K562 (cell line): ENCODE measurements at regions not wholly inside any gene's neighbourhood (a gene's known extent, or its start where the extent isn't known, plus 50 kb on each side); places are given as distances from the start of the nearest gene placed in this dataset.

Experiments
- EP300 ChIP-seq: IDR thresholded peaks from 2 replicates; pipeline ENCODE4 v1.6.1; 2012; ENCODE audit warnings: low read length, improper control_type of control experiment
- ETV6 ChIP-seq, 3 experiments: fragments of 150-350 bp in 1 of 3; sonication (generic) in 1 of 3; formaldehyde crosslinking in 1 of 3; IDR thresholded peaks; 2 replicates each; pipeline versions ENCODE4 v1.6.1 to v1.8.0; 2014 to 2022; ENCODE audit warnings: borderline replicate concordance in 2 of 3, low read depth in 2 of 3, antibody characterized with exemption in 1 of 3, low read length in 1 of 3, mild to moderate bottlenecking in 1 of 3, missing genetic modification reagents in 1 of 3
- PCBP2 ChIP-seq: fragments of 200-400 bp; formaldehyde crosslinking; IDR thresholded peaks from 2 replicates; pipeline ENCODE4 v1.6.1; 2018; ENCODE audit warnings: low read length, low read depth, mild to moderate bottlenecking, moderate library complexity; ENCODE audit not compliant: poor library complexity, severe bottlenecking
- POLR3A ChIP-seq: IDR thresholded peaks from 2 replicates; pipeline ENCODE4 v1.6.1; 2011; ENCODE audit warnings: borderline replicate concordance, mild to moderate bottlenecking, moderate library complexity; ENCODE audit not compliant: insufficient read length, insufficient read depth; ENCODE audit errors: extremely low read depth
- RUNX1 ChIP-seq: sonication (generic); IDR thresholded peaks from 2 replicates; pipeline ENCODE4 v1.6.1; 2016; ENCODE audit warnings: antibody characterized with exemption, low read depth
- TAF1 ChIP-seq: IDR thresholded peaks from 2 replicates; pipeline ENCODE4 v1.6.1; 2011; ENCODE audit warnings: mild to moderate bottlenecking, low read length, moderate library complexity; ENCODE audit not compliant: insufficient read depth, control insufficient read depth, severe bottlenecking; ENCODE audit errors: extremely low read depth
- ZNF24 ChIP-seq: fragments of 450-650 bp; IDR thresholded peaks from 2 replicates; pipeline ENCODE4 v1.6.1; 2016
- ZNF263 ChIP-seq: sonication (generic); formaldehyde crosslinking; IDR thresholded peaks from 2 replicates; pipeline ENCODE4 v1.8.0; 2022; ENCODE audit warnings: mild to moderate bottlenecking, missing genetic modification reagents, borderline replicate concordance
- TF ChIP-seq, protein P1 (sequence below), 3 experiments: IDR thresholded peaks in 2 of 3; conservative IDR thresholded peaks in 1 of 3; 2 replicates each; pipeline ENCODE4 v1.5.1; 2011 to 2012; ENCODE audit warnings: low read length in 3 of 3, mild to moderate bottlenecking in 3 of 3, control low read depth in 2 of 3, improper control_type of control experiment in 1 of 3, inconsistent platforms in 1 of 3, low read depth in 1 of 3, mixed read lengths in 1 of 3, moderate library complexity in 1 of 3; ENCODE audit not compliant: insufficient read depth in 2 of 3
- TF ChIP-seq, protein P2 (sequence below), 2 experiments: fragments of 200-800 bp in 1 of 2; sonication (Bioruptor generic) in 1 of 2; sonication (generic) in 1 of 2; formaldehyde crosslinking in 1 of 2; IDR thresholded peaks in 1 of 2; conservative IDR thresholded peaks in 1 of 2; 2 replicates each; pipeline versions ENCODE4 v1.5.0 to v1.6.1; 2016 to 2020; ENCODE audit warnings: missing compliant biosample characterization in 1 of 2, missing genetic modification characterization in 1 of 2, missing genetic modification reagents in 1 of 2
- TF ChIP-seq, protein P3 (sequence below): fragments of 450-650 bp; IDR thresholded peaks from 2 replicates; pipeline ENCODE4 v1.6.1; 2016; ENCODE audit warnings: mild to moderate bottlenecking, moderate library complexity

DNA sequence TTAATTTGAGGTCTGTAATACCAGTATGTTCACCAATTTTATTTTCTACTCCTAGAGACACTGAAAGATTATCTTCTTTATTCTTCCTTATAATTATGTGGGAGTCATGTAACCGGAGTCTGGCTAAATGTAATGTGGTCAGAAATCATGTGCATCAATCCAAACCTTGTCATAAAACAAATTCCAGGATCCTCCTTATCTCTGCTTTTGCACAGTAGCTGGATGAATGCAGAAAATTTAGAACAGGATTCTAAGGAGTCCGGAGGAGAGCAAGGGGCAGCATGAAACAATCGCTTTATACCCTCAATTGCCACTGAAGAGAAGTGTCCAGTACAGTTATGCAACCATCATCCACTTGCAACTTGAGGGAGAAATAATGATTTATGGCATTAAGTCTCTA, 2674.7 kb upstream of the PCDH20 start:
- no peak for TF ChIP-seq PCBP2
- TF ChIP-seq EP300 = no peak
- TF ChIP-seq, protein P1, sequence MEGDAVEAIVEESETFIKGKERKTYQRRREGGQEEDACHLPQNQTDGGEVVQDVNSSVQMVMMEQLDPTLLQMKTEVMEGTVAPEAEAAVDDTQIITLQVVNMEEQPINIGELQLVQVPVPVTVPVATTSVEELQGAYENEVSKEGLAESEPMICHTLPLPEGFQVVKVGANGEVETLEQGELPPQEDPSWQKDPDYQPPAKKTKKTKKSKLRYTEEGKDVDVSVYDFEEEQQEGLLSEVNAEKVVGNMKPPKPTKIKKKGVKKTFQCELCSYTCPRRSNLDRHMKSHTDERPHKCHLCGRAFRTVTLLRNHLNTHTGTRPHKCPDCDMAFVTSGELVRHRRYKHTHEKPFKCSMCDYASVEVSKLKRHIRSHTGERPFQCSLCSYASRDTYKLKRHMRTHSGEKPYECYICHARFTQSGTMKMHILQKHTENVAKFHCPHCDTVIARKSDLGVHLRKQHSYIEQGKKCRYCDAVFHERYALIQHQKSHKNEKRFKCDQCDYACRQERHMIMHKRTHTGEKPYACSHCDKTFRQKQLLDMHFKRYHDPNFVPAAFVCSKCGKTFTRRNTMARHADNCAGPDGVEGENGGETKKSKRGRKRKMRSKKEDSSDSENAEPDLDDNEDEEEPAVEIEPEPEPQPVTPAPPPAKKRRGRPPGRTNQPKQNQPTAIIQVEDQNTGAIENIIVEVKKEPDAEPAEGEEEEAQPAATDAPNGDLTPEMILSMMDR (IDR thresholded peaks at IDR 0.05 in 2 of 3, conservative IDR thresholded peaks at IDR 0.05 in 1 of 3; ENCODE audit: insufficient read depth in 2 of 3, low read depth in 1 of 3, low read length in 3 of 3) = no peak
- TF ChIP-seq RUNX1 = no peak
- no peak for TF ChIP-seq TAF1
- TF ChIP-seq, protein P2, sequence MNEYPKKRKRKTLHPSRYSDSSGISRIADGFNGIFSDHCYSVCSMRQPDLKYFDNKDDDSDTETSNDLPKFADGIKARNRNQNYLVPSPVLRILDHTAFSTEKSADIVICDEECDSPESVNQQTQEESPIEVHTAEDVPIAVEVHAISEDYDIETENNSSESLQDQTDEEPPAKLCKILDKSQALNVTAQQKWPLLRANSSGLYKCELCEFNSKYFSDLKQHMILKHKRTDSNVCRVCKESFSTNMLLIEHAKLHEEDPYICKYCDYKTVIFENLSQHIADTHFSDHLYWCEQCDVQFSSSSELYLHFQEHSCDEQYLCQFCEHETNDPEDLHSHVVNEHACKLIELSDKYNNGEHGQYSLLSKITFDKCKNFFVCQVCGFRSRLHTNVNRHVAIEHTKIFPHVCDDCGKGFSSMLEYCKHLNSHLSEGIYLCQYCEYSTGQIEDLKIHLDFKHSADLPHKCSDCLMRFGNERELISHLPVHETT (CRISPR knock-in tag; conservative IDR thresholded peaks at IDR 0.05 in 1 of 2, IDR thresholded peaks at IDR 0.05 in 1 of 2) = no peak
- no peak for TF ChIP-seq POLR3A
- TF ChIP-seq ETV6 (IDR thresholded peaks at IDR 0.05; ENCODE audit: borderline replicate concordance in 1 of 2, low read depth in 2 of 2, low read length in 1 of 2) = no peak
- no peak for TF ChIP-seq ETV6 (CRISPR knock-in tag; IDR thresholded peaks at IDR 0.05; ENCODE audit: borderline replicate concordance)
- TF ChIP-seq, protein P3, sequence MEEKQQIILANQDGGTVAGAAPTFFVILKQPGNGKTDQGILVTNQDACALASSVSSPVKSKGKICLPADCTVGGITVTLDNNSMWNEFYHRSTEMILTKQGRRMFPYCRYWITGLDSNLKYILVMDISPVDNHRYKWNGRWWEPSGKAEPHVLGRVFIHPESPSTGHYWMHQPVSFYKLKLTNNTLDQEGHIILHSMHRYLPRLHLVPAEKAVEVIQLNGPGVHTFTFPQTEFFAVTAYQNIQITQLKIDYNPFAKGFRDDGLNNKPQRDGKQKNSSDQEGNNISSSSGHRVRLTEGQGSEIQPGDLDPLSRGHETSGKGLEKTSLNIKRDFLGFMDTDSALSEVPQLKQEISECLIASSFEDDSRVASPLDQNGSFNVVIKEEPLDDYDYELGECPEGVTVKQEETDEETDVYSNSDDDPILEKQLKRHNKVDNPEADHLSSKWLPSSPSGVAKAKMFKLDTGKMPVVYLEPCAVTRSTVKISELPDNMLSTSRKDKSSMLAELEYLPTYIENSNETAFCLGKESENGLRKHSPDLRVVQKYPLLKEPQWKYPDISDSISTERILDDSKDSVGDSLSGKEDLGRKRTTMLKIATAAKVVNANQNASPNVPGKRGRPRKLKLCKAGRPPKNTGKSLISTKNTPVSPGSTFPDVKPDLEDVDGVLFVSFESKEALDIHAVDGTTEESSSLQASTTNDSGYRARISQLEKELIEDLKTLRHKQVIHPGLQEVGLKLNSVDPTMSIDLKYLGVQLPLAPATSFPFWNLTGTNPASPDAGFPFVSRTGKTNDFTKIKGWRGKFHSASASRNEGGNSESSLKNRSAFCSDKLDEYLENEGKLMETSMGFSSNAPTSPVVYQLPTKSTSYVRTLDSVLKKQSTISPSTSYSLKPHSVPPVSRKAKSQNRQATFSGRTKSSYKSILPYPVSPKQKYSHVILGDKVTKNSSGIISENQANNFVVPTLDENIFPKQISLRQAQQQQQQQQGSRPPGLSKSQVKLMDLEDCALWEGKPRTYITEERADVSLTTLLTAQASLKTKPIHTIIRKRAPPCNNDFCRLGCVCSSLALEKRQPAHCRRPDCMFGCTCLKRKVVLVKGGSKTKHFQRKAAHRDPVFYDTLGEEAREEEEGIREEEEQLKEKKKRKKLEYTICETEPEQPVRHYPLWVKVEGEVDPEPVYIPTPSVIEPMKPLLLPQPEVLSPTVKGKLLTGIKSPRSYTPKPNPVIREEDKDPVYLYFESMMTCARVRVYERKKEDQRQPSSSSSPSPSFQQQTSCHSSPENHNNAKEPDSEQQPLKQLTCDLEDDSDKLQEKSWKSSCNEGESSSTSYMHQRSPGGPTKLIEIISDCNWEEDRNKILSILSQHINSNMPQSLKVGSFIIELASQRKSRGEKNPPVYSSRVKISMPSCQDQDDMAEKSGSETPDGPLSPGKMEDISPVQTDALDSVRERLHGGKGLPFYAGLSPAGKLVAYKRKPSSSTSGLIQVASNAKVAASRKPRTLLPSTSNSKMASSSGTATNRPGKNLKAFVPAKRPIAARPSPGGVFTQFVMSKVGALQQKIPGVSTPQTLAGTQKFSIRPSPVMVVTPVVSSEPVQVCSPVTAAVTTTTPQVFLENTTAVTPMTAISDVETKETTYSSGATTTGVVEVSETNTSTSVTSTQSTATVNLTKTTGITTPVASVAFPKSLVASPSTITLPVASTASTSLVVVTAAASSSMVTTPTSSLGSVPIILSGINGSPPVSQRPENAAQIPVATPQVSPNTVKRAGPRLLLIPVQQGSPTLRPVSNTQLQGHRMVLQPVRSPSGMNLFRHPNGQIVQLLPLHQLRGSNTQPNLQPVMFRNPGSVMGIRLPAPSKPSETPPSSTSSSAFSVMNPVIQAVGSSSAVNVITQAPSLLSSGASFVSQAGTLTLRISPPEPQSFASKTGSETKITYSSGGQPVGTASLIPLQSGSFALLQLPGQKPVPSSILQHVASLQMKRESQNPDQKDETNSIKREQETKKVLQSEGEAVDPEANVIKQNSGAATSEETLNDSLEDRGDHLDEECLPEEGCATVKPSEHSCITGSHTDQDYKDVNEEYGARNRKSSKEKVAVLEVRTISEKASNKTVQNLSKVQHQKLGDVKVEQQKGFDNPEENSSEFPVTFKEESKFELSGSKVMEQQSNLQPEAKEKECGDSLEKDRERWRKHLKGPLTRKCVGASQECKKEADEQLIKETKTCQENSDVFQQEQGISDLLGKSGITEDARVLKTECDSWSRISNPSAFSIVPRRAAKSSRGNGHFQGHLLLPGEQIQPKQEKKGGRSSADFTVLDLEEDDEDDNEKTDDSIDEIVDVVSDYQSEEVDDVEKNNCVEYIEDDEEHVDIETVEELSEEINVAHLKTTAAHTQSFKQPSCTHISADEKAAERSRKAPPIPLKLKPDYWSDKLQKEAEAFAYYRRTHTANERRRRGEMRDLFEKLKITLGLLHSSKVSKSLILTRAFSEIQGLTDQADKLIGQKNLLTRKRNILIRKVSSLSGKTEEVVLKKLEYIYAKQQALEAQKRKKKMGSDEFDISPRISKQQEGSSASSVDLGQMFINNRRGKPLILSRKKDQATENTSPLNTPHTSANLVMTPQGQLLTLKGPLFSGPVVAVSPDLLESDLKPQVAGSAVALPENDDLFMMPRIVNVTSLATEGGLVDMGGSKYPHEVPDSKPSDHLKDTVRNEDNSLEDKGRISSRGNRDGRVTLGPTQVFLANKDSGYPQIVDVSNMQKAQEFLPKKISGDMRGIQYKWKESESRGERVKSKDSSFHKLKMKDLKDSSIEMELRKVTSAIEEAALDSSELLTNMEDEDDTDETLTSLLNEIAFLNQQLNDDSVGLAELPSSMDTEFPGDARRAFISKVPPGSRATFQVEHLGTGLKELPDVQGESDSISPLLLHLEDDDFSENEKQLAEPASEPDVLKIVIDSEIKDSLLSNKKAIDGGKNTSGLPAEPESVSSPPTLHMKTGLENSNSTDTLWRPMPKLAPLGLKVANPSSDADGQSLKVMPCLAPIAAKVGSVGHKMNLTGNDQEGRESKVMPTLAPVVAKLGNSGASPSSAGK = no peak
- no peak for TF ChIP-seq ZNF24
- no peak for TF ChIP-seq ZNF263
